ENCODE measurements at regions not wholly inside any gene's neighbourhood (a gene's known extent, or its start where the extent isn't known, plus 50 kb on each side); places are given as distances from the start of the nearest gene placed in this dataset.

DNA sequence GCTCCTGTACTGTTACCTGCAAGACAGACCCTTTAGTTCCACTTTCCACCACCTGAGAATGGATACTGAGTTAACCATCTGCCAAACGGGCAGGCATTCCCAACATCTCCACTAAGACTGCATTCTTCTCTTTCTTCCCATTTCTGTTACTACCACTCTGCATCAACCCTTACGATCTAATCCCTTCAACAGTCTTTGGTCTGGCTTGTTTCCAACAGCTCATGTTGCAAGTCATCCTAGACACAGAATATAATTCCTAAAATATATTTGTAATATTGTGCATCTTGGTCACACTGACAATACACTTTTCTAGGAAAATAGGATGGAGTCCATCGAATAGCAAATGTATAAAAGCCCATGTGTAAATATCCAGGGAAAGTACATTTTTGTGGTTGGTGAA, 166.7 kb downstream of the SIPA1L2 start (continued):
- TF ChIP-seq FIP1L1 (IDR thresholded peaks at IDR 0.05; ENCODE audit: low read depth, low read length, poor library complexity, severe bottlenecking) (no peak), NR2C2 (CRISPR knock-in tag; IDR thresholded peaks at IDR 0.05) (no peak), NR2C2 (tag; IDR thresholded peaks at IDR 0.05) (no peak), SREBF2 (CRISPR knock-in tag; IDR thresholded peaks at IDR 0.05) (no peak)

DNA sequence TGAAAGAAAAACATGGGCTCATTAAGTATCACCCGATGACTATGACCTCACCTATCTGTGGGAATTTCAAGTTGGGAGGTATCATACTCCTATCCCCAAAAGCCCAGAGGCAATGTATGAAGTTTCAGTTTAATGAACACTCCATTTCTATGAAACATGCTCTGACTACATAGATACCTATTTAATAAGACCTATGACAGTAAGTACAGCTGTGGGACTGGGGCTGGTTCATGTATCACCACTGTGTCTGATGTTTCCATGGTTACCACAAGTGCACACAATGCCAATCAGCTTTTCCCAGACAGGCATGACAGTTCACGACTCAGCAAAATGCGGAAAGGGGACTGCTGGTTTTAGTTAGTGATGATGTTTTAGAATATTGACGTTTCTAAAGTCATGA, 167.7 kb downstream of the SIPA1L2 start:
- H3K27me3 ChIP-seq (ENCODE audit: control insufficient read depth in 2 of 2, insufficient read depth in 2 of 2, low read length in 2 of 2), result no peaks in the 10 kb centered on the region
- no peak overlapping the region for H3K4me2 ChIP-seq (ENCODE audit: insufficient read depth, low read length)
- H3K4me1 ChIP-seq (replicated peaks in 1 of 2; ENCODE audit: control insufficient read depth in 2 of 2, insufficient read depth in 2 of 2, low read length in 2 of 2), result no peaks in the 10 kb centered on the region
- H3K9me3 ChIP-seq (replicated peaks; ENCODE audit: control insufficient read depth, insufficient read depth, low read depth, low read length), result no peaks in the 10 kb centered on the region
- in situ Hi-C loops (cut with MboI), result no loop called here
- TF ChIP-seq ZNF785 (CRISPR knock-in tag; IDR thresholded peaks at IDR 0.05), result no peak
- no peak for TF ChIP-seq ZNF766 (CRISPR knock-in tag; conservative IDR thresholded peaks at IDR 0.05)
- TF ChIP-seq RFX1 (IDR thresholded peaks at IDR 0.05), result peak; percentile 69
- TF ChIP-seq, protein P1, sequence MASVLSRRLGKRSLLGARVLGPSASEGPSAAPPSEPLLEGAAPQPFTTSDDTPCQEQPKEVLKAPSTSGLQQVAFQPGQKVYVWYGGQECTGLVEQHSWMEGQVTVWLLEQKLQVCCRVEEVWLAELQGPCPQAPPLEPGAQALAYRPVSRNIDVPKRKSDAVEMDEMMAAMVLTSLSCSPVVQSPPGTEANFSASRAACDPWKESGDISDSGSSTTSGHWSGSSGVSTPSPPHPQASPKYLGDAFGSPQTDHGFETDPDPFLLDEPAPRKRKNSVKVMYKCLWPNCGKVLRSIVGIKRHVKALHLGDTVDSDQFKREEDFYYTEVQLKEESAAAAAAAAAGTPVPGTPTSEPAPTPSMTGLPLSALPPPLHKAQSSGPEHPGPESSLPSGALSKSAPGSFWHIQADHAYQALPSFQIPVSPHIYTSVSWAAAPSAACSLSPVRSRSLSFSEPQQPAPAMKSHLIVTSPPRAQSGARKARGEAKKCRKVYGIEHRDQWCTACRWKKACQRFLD (CRISPR knock-in tag; IDR thresholded peaks at IDR 0.05), result no peak
- TF ChIP-seq, protein P2, sequence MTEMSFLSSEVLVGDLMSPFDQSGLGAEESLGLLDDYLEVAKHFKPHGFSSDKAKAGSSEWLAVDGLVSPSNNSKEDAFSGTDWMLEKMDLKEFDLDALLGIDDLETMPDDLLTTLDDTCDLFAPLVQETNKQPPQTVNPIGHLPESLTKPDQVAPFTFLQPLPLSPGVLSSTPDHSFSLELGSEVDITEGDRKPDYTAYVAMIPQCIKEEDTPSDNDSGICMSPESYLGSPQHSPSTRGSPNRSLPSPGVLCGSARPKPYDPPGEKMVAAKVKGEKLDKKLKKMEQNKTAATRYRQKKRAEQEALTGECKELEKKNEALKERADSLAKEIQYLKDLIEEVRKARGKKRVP (CRISPR knock-in tag; IDR thresholded peaks at IDR 0.05), result no peak
- no peak for TF ChIP-seq TEAD1 (CRISPR knock-in tag; IDR thresholded peaks at IDR 0.05)
- DNase-seq (ENCODE audit: extremely low read depth in 1 of 4, low spot score in 3 of 4) (no peak), FAIRE-seq (no peak), ATAC-seq (no peak)
- WGBS (ENCODE audit: insufficient coverage, low coverage, missing lambda C conversion rate), result 0% methylated on average over 4 of the region's 4 CpGs
- ChIA-PET CTCF (ENCODE audit: low intra/inter-chr PET ratio) (no interaction called here), POLR2A (no interaction called here)
- no TSS peak for BruUV-seq (replicated peaks)
- no peaks in the 10 kb centered on the region for H3K9me1 ChIP-seq (ENCODE audit: control insufficient read depth, insufficient read depth, low read length)
- no peak overlapping the region for H3K9ac ChIP-seq (ENCODE audit: insufficient read depth in 1 of 2, low read depth in 2 of 2, low read length in 2 of 2)
- intact Hi-C loops (cut with micrococcal nuclease), result no loop called here
- no peaks in the 10 kb centered on the region for H3K79me2 ChIP-seq (ENCODE audit: control insufficient read depth, insufficient read depth, low read length)
- no peak overlapping the region for H2AFZ ChIP-seq (ENCODE audit: low read depth, low read length)
- no peaks in the 10 kb centered on the region for H3K36me3 ChIP-seq (ENCODE audit: control insufficient read depth, insufficient read depth, low read length)
- no peak overlapping the region for H3K4me3 ChIP-seq
- no peaks in the 10 kb centered on the region for H4K20me1 ChIP-seq (replicated peaks; ENCODE audit: control insufficient read depth, insufficient read depth, low read length)
- no peak overlapping the region for H3K27ac ChIP-seq (ENCODE audit: extremely low read depth, low read depth, low read length)

Data from K562 (cell line).